ENCODE measurements at regions not wholly inside any gene's neighbourhood (a gene's known extent, or its start where the extent isn't known, plus 50 kb on each side); places are given as distances from the start of the nearest gene placed in this dataset.
"Not testable (repeated sequence)": the region's sequence is repeated elsewhere in the genome, so short reads cannot be mapped to it uniquely, and the experiment has no call there.

GRCh38 chr2:91762312-91762711 lies 3070.8 kb downstream of the RPIA start:
- TF ChIP-seq CTCF (optimal IDR thresholded peaks at IDR 0.05 in 1 of 3, IDR thresholded peaks at IDR 0.05 in 1 of 3, conservative IDR thresholded peaks at IDR 0.05 in 1 of 3; ENCODE audit: extremely low read depth in 1 of 3, insufficient read depth in 2 of 3, low read length in 3 of 3); EZH2 (IDR thresholded peaks at IDR 0.05; ENCODE audit: low read length): not testable (repeated sequence)

All from keratinocyte (primary cell).